ENCODE measurements at regions not wholly inside any gene's neighbourhood (a gene's known extent, or its start where the extent isn't known, plus 50 kb on each side); places are given as distances from the start of the nearest gene placed in this dataset.

DNA sequence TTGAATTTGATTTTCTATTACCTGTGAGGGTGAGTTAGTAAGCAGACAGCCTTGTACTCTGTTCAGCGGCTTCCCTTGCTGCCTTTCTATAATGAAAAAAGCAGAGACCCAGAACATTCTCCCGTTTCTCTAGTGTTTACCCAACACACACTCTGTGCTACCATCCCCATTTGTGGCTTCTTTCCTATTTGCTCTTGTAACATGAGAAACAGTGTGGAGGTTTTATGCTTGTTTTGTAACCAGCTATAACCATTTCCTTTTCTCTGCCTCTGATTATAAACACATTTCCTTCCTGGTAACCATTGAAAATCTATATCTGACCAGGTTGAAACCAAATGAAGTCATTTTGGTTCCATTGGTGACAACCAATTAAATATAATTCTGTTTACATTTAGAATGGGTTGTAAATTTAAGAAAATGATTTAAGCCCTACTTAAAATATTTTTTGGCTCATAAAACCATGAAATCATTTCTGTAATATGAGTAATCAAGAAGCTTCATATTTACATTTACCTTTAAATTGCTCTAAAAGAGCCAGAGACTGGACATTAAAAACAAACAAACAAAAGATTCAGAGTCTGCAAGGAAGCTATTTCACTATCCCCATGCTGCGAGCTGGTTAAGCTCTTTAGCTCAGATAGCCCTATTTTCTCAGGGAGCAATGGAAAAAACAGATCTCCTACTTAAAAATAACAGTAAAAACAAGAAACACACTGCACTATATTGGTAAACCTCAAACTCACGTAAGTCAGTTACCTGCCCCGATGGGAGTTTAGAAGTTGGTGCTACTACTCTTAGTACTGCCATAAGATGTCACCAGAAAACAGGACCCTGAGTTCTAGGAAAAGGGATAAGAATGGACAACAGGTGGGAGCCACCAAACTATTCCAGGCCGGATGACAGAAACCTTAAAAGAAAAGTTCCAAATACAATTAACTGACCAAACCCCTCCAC lies 206.5 kb upstream of the EEA1 start (continued):
- 0 out of 2 replicates have a peak, but pooled peaks have one; percentile 19 for TF ChIP-seq ZNF335 (tag by site-specific recombination; conservative IDR thresholded peaks at IDR 0.05)
- no peak for TF ChIP-seq ZFP69B (tag by site-specific recombination; IDR thresholded peaks at IDR 0.05)
- TF ChIP-seq, protein P1, sequence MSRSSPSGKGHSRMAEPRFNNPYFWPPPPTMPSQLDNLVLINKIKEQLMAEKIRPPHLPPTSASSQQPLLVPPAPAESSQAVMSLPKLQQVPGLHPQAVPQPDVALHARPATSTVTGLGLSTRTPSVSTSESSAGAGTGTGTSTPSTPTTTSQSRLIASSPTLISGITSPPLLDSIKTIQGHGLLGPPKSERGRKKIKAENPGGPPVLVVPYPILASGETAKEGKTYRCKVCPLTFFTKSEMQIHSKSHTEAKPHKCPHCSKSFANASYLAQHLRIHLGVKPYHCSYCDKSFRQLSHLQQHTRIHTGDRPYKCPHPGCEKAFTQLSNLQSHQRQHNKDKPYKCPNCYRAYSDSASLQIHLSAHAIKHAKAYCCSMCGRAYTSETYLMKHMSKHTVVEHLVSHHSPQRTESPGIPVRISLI (tag by site-specific recombination; IDR thresholded peaks at IDR 0.05) = no peak
- peak; percentile 77 for TF ChIP-seq SCRT2 (tag by site-specific recombination; IDR thresholded peaks at IDR 0.05)
- no peak for TF ChIP-seq ZNF501 (tag by site-specific recombination; IDR thresholded peaks at IDR 0.05)
- no peak for TF ChIP-seq HOXC10 (CRISPR knock-in tag; IDR thresholded peaks at IDR 0.05)
- peak; percentile 51; the same call in 1 of the 2 replicates for TF ChIP-seq ZNF184 (tag by site-specific recombination; IDR thresholded peaks at IDR 0.05)
- no peak for TF ChIP-seq SP3 (tag by site-specific recombination; IDR thresholded peaks at IDR 0.05)
- TF ChIP-seq, protein P2, sequence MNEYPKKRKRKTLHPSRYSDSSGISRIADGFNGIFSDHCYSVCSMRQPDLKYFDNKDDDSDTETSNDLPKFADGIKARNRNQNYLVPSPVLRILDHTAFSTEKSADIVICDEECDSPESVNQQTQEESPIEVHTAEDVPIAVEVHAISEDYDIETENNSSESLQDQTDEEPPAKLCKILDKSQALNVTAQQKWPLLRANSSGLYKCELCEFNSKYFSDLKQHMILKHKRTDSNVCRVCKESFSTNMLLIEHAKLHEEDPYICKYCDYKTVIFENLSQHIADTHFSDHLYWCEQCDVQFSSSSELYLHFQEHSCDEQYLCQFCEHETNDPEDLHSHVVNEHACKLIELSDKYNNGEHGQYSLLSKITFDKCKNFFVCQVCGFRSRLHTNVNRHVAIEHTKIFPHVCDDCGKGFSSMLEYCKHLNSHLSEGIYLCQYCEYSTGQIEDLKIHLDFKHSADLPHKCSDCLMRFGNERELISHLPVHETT (tag by site-specific recombination; IDR thresholded peaks at IDR 0.05) = peak; percentile 63; the same call in 1 of the 2 replicates
- TF ChIP-seq ZNF544 (tag by site-specific recombination; IDR thresholded peaks at IDR 0.05) = no peak
- TF ChIP-seq, protein P3, sequence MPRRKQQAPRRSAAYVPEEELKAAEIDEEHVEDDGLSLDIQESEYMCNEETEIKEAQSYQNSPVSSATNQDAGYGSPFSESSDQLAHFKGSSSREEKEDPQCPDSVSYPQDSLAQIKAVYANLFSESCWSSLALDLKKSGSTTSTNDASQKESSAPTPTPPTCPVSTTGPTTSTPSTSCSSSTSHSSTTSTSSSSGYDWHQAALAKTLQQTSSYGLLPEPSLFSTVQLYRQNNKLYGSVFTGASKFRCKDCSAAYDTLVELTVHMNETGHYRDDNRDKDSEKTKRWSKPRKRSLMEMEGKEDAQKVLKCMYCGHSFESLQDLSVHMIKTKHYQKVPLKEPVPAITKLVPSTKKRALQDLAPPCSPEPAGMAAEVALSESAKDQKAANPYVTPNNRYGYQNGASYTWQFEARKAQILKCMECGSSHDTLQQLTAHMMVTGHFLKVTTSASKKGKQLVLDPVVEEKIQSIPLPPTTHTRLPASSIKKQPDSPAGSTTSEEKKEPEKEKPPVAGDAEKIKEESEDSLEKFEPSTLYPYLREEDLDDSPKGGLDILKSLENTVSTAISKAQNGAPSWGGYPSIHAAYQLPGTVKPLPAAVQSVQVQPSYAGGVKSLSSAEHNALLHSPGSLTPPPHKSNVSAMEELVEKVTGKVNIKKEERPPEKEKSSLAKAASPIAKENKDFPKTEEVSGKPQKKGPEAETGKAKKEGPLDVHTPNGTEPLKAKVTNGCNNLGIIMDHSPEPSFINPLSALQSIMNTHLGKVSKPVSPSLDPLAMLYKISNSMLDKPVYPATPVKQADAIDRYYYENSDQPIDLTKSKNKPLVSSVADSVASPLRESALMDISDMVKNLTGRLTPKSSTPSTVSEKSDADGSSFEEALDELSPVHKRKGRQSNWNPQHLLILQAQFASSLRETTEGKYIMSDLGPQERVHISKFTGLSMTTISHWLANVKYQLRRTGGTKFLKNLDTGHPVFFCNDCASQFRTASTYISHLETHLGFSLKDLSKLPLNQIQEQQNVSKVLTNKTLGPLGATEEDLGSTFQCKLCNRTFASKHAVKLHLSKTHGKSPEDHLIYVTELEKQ (tag by site-specific recombination; IDR thresholded peaks at IDR 0.05; ENCODE audit: borderline replicate concordance) = 0 out of 2 replicates have a peak, but pooled peaks have one; percentile 40
- TF ChIP-seq ZFP41 (tag by site-specific recombination; IDR thresholded peaks at IDR 0.05; ENCODE audit: borderline replicate concordance) = no peak
- no peak for TF ChIP-seq ZNF2 (tag by site-specific recombination; IDR thresholded peaks at IDR 0.05)
- no peak for TF ChIP-seq ZNF10 (tag by site-specific recombination; IDR thresholded peaks at IDR 0.05)
- TF ChIP-seq ZNF473 (tag by site-specific recombination; IDR thresholded peaks at IDR 0.05) = no peak
- TF ChIP-seq ZNF366 (tag by site-specific recombination; conservative IDR thresholded peaks at IDR 0.05) = peak; percentile 64
- no peak for TF ChIP-seq SALL2 (tag by site-specific recombination; IDR thresholded peaks at IDR 0.05; ENCODE audit: borderline replicate concordance)
- TF ChIP-seq ZNF292 (tag by site-specific recombination; IDR thresholded peaks at IDR 0.05; ENCODE audit: borderline replicate concordance, low read depth) = no peak
- no peak for TF ChIP-seq ZNF768 (tag by site-specific recombination; IDR thresholded peaks at IDR 0.05)
- TF ChIP-seq ZNF624 (tag by site-specific recombination; IDR thresholded peaks at IDR 0.05) = no peak
- no peak for TF ChIP-seq ZNF324 (tag by site-specific recombination; IDR thresholded peaks at IDR 0.05)
- no peak for TF ChIP-seq ZNF274 (IDR thresholded peaks at IDR 0.05; ENCODE audit: low read length)
- TF ChIP-seq ZNF274 (tag by site-specific recombination; IDR thresholded peaks at IDR 0.05; ENCODE audit: borderline replicate concordance) = no peak
- TF ChIP-seq, protein P4, sequence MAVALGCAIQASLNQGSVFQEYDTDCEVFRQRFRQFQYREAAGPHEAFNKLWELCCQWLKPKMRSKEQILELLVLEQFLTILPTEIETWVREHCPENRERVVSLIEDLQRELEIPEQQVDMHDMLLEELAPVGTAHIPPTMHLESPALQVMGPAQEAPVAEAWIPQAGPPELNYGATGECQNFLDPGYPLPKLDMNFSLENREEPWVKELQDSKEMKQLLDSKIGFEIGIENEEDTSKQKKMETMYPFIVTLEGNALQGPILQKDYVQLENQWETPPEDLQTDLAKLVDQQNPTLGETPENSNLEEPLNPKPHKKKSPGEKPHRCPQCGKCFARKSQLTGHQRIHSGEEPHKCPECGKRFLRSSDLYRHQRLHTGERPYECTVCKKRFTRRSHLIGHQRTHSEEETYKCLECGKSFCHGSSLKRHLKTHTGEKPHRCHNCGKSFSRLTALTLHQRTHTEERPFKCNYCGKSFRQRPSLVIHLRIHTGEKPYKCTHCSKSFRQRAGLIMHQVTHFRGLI (tag by site-specific recombination; IDR thresholded peaks at IDR 0.05) = peak; percentile 45; the same call in 1 of the 2 replicates
- TF ChIP-seq ZNF354C (tag by site-specific recombination; IDR thresholded peaks at IDR 0.05; ENCODE audit: borderline replicate concordance, low read depth) = no peak
- TF ChIP-seq ZNF404 (tag by site-specific recombination; IDR thresholded peaks at IDR 0.05) = no peak
- TF ChIP-seq ZFP37 (tag by site-specific recombination; IDR thresholded peaks at IDR 0.05) = no peak
- TF ChIP-seq ZNF133 (tag by site-specific recombination; IDR thresholded peaks at IDR 0.05) = no peak
- TF ChIP-seq SP2 (tag by site-specific recombination; IDR thresholded peaks at IDR 0.05) = no peak
- TF ChIP-seq ZNF248 (tag by site-specific recombination; IDR thresholded peaks at IDR 0.05) = no peak
- TF ChIP-seq, protein P5, sequence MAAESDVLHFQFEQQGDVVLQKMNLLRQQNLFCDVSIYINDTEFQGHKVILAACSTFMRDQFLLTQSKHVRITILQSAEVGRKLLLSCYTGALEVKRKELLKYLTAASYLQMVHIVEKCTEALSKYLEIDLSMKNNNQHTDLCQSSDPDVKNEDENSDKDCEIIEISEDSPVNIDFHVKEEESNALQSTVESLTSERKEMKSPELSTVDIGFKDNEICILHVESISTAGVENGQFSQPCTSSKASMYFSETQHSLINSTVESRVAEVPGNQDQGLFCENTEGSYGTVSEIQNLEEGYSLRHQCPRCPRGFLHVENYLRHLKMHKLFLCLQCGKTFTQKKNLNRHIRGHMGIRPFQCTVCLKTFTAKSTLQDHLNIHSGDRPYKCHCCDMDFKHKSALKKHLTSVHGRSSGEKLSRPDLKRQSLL (tag by site-specific recombination; IDR thresholded peaks at IDR 0.05) = no peak

All from HEK293 (cell line).